Thoracic aorta (tissue), 2 donors: ENCODE measurements at regions not wholly inside any gene's neighbourhood (a gene's known extent, or its start where the extent isn't known, plus 50 kb on each side); places are given as distances from the start of the nearest gene placed in this dataset.

Experiments used
- ATAC-seq: fragments of 150-250 bp; one replicate; pipeline ENCODE4 v1.8.0; 2017; ENCODE audit warnings: low read depth; ENCODE audit not compliant: insufficient number of reproducible peaks, low FRiP score
- DNase-seq: peaks from one replicate; pipeline ENCODE4 v3.0.0-alpha.2; 2020; ENCODE audit warnings: low spot score
- H3K27ac ChIP-seq, 2 donors: fragments of 200-600 bp; sonication (generic); 1 replicate in 1 of 2; 2 replicates in 1 of 2; pipeline ENCODE4 v1.5.1; 2016; ENCODE audit warnings: mild to moderate bottlenecking in 2 of 2, moderate library complexity in 2 of 2
- H3K27me3 ChIP-seq: fragments of 200-600 bp; sonication (generic); replicated peaks from 2 replicates; pipeline ENCODE4 v1.6.0; 2016; ENCODE audit warnings: mild to moderate bottlenecking; ENCODE audit not compliant: insufficient read depth
- H3K36me3 ChIP-seq: fragments of 200-600 bp; sonication (generic); one replicate; pipeline ENCODE4 v1.5.1; 2016
- H3K4me1 ChIP-seq, 2 donors: fragments of 200-600 bp; sonication (generic); 1 replicate in 1 of 2; 2 replicates in 1 of 2; pipeline versions ENCODE4 v1.5.1 to v1.6.0; 2016; ENCODE audit warnings: low read depth in 2 of 2, mild to moderate bottlenecking in 1 of 2; ENCODE audit not compliant: control insufficient read depth in 1 of 2
- H3K4me3 ChIP-seq: fragments of 200-600 bp; sonication (generic); 2 replicates; pipeline ENCODE4 v1.5.1; 2016; ENCODE audit warnings: mild to moderate bottlenecking
- H3K9me3 ChIP-seq: fragments of 200-600 bp; sonication (generic); 2 replicates; pipeline ENCODE4 v1.5.1; 2016
- TF ChIP-seq, protein P1 (sequence below): fragments of 200-600 bp; sonication (generic); IDR thresholded peaks from one replicate; pipeline ENCODE4 v1.5.1; 2019; ENCODE audit warnings: antibody characterized with exemption

- DNase-seq (no peak), ATAC-seq (no peak)
- TF ChIP-seq, protein P1, sequence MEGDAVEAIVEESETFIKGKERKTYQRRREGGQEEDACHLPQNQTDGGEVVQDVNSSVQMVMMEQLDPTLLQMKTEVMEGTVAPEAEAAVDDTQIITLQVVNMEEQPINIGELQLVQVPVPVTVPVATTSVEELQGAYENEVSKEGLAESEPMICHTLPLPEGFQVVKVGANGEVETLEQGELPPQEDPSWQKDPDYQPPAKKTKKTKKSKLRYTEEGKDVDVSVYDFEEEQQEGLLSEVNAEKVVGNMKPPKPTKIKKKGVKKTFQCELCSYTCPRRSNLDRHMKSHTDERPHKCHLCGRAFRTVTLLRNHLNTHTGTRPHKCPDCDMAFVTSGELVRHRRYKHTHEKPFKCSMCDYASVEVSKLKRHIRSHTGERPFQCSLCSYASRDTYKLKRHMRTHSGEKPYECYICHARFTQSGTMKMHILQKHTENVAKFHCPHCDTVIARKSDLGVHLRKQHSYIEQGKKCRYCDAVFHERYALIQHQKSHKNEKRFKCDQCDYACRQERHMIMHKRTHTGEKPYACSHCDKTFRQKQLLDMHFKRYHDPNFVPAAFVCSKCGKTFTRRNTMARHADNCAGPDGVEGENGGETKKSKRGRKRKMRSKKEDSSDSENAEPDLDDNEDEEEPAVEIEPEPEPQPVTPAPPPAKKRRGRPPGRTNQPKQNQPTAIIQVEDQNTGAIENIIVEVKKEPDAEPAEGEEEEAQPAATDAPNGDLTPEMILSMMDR = no peak
- no peaks in the 10 kb centered on the region for H3K4me1 ChIP-seq
- no peaks in the 10 kb centered on the region for H3K36me3 ChIP-seq
- H3K4me3 ChIP-seq = no peak overlapping the region
- H3K9me3 ChIP-seq = no peaks in the 10 kb centered on the region
- no peaks in the 10 kb centered on the region for H3K27me3 ChIP-seq
- H3K27ac ChIP-seq = no peak overlapping the region
Measured at GRCh38 chr4:149933120-149933519, 117.5 kb upstream of the IQCM start.

DNA sequence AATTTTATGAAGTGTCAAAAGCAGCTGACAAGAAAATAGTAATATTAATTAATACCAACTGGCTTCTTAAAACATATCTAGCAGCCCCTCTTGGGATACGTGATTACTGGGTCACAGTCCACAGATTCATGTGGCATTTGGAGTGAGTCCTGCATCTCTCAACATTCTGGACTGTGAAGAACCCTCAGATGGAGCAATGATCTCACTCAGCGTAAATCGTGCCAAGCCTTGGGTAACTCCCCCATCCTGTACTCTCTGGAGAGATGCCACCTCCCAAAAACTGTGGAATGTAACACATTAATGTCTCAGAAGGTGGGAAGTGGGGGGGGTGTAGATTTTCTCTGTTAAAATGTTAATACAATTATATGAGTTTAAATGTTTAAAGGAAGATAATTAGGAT, 118.2 kb upstream of the IQCM start:
- Histone ChIP-seq H3K4me3 (no peak overlapping the region), H3K27me3 (no peaks in the 10 kb centered on the region), H3K36me3 (no peaks in the 10 kb centered on the region), H3K4me1 (no peaks in the 10 kb centered on the region), H3K27ac (no peak overlapping the region), H3K9me3 (no peaks in the 10 kb centered on the region)
- DNase-seq = no peak
- TF ChIP-seq, protein P1 = no peak
- no peak for ATAC-seq

- H3K27ac ChIP-seq = no peak overlapping the region
- no peak for ATAC-seq
- no peak for DNase-seq
- TF ChIP-seq, protein P1 = no peak
- H3K4me3 ChIP-seq = no peak overlapping the region
- H3K36me3 ChIP-seq = no peaks in the 10 kb centered on the region
- no peaks in the 10 kb centered on the region for H3K9me3 ChIP-seq
- H3K4me1 ChIP-seq = no peaks in the 10 kb centered on the region
- no peaks in the 10 kb centered on the region for H3K27me3 ChIP-seq
Measured at GRCh38 chr4:149949381-149949780, 128.9 kb upstream of the DCLK2 start.

DNA sequence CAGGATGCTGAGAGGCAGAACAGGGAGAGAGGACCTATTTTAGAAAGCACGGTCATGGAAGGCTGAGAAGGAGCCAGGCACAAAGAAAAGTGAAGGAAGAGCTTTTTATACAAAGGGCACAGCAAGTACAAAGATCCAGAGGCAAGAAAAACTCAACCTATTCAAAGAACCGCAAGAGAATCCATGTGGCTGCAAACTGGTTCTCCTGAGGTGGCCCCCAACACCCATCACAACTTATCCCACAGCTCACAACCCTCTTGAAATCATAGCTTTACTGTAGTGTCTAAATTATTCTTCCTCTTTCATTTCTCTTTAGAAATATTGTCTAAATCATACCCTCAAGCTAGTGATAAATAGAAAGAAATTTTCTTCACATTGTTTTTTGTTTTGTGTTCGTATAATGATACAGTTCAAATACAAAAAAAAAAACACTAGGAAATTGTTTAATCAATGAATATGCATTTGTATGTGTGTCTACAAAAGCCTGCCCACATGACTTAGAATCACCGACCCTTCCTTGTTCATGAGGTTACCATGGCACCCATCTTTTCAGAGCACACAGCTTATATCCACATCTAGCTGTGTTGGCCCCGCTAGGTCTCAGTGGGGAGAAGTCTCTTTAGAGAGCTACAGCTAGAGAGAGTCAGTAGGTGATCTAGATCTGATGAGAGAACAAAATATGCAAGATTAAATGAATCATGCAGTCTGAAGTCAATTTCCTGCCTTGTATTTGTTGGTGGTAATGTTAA, 126.9 kb upstream of the DCLK2 start:
- Histone ChIP-seq H3K9me3 (no peaks in the 10 kb centered on the region), H3K4me1 (no peaks in the 10 kb centered on the region), H3K27ac (no peak overlapping the region), H3K27me3 (no peaks in the 10 kb centered on the region), H3K4me3 (no peak overlapping the region), H3K36me3 (no peaks in the 10 kb centered on the region)
- DNase-seq = no peak
- TF ChIP-seq, protein P1 = no peak
- no peak for ATAC-seq

- Histone ChIP-seq H3K36me3 (no peaks in the 10 kb centered on the region), H3K27me3 (no peaks in the 10 kb centered on the region), H3K27ac (no peak overlapping the region), H3K4me1 (no peaks in the 10 kb centered on the region), H3K9me3 (no peaks in the 10 kb centered on the region), H3K4me3 (no peak overlapping the region)
- TF ChIP-seq, protein P1 = no peak
- DNase-seq (no peak), ATAC-seq (no peak)
Measured at GRCh38 chr4:149952101-149952500, 126.1 kb upstream of the DCLK2 start.
